Sigmoid colon (tissue), 6 donors: ENCODE measurements at regions not wholly inside any gene's neighbourhood (a gene's known extent, or its start where the extent isn't known, plus 50 kb on each side); places are given as distances from the start of the nearest gene placed in this dataset.

Experiments
- DNase-seq: peaks from one replicate; pipeline ENCODE4 v3.0.0-alpha.2; 2019
- H3K27ac ChIP-seq, 4 donors: fragments of 200-600 bp; sonication (generic); one replicate each; pipeline ENCODE4 v1.5.1; 2016 to 2019; ENCODE audit warnings: mild to moderate bottlenecking in 1 of 4
- H3K27me3 ChIP-seq, 3 donors: fragments of 200-600 bp; sonication (generic); one replicate each; pipeline ENCODE4 v1.5.1; 2019; ENCODE audit warnings: mild to moderate bottlenecking in 1 of 3
- H3K36me3 ChIP-seq, 4 donors: fragments of 200-600 bp; sonication (generic); one replicate each; pipeline ENCODE4 v1.5.1; 2016 to 2019
- H3K4me1 ChIP-seq, 4 donors: fragments of 200-600 bp; sonication (generic); one replicate each; pipeline ENCODE4 v1.5.1; 2017 to 2019
- H3K4me3 ChIP-seq, 4 donors: fragments of 200-600 bp; sonication (generic); one replicate each; pipeline ENCODE4 v1.5.1; 2017 to 2019; ENCODE audit warnings: mild to moderate bottlenecking in 2 of 4, moderate library complexity in 1 of 4
- H3K9me3 ChIP-seq, 4 donors: fragments of 200-600 bp in 3 of 4; sonication (generic) in 3 of 4; one replicate each; pipeline versions ENCODE4 v1.5.1 to v1.6.1; 2013 to 2019
- CTCF ChIP-seq, 4 experiments: fragments of 450-650 bp in 3 of 4; fragments of 200-600 bp in 1 of 4; IDR thresholded peaks; one replicate each; pipeline ENCODE4 v1.5.1; 2016 to 2019; ENCODE audit warnings: antibody characterized with exemption in 4 of 4, mild to moderate bottlenecking in 3 of 4, moderate library complexity in 2 of 4
- EP300 ChIP-seq, 4 donors: sonication (generic); formaldehyde crosslinking; IDR thresholded peaks; one replicate each; pipeline ENCODE4 v1.6.1; 2017; ENCODE audit warnings: antibody characterized with exemption in 4 of 4
- POLR2A ChIP-seq, 2 donors: fragments of 450-650 bp; IDR thresholded peaks; one replicate each; pipeline ENCODE4 v1.6.1; 2016; ENCODE audit warnings: antibody characterized with exemption in 2 of 2, mild to moderate bottlenecking in 2 of 2, moderate library complexity in 2 of 2
- POLR2AphosphoS5 ChIP-seq, 4 donors: sonication (generic); formaldehyde crosslinking; IDR thresholded peaks; one replicate each; pipeline ENCODE4 v1.6.1; 2017; ENCODE audit warnings: antibody characterized with exemption in 4 of 4
- WGBS, 2 donors: extraction: QIAGEN DNeasy Blood & Tissue Kit; methylation state at CpG; one replicate each; pipeline ENCODE4 v1.1.7; 2013; 5-methylcytosine and 5-hydroxymethylcytosine counted together
- intact Hi-C: fragments of 100-400 bp; cut with DNase I; formaldehyde crosslinking; loops from one replicate; pipeline ENCODE4 v1.15.1; 2023
- donor health status: healthy with polysubstance abuse.
- donor health status: healthy.

DNA sequence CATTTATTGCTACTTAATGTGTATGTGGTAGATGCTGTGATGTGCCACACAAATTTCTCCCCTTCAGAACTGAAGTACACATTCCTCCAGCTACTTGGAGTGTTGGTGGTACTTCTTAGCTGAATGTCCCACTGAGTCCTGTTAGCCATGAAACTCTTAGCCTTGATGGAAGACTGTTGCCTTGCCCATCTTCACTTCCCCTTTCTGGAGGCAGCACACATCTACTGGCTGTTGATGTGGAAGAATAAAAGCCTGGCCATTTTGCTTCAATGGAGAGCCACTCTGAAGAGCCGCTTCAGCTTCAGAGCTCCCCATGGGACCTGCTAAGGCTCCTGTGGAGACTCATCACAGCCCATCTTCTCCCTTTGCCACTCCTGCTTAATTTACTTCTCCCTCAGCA lies 157.7 kb upstream of the PITX2 start:
- no peak for TF ChIP-seq CTCF (IDR thresholded peaks at IDR 0.05)
- TF ChIP-seq EP300 (IDR thresholded peaks at IDR 0.05), result no peak
- TF ChIP-seq POLR2AphosphoS5 (IDR thresholded peaks at IDR 0.05), result no peak
- TF ChIP-seq POLR2A (IDR thresholded peaks at IDR 0.05), result no peak
- no peaks in the 10 kb centered on the region for H3K27me3 ChIP-seq
- no peaks in the 10 kb centered on the region for H3K36me3 ChIP-seq
- DNase-seq, result no peak
- no peak overlapping the region for H3K4me3 ChIP-seq
- intact Hi-C loops, result no loop called here
- H3K27ac ChIP-seq, result no peak overlapping the region
- WGBS, 2 donors, result 93 to 98% methylated on average over 1 of the region's 1 CpG
- no peaks in the 10 kb centered on the region for H3K9me3 ChIP-seq
- no peaks in the 10 kb centered on the region for H3K4me1 ChIP-seq

- no peak for DNase-seq
- Histone ChIP-seq H3K4me1 (no peaks in the 10 kb centered on the region), H3K9me3 (no peaks in the 10 kb centered on the region), H3K4me3 (no peak overlapping the region), H3K36me3 (no peaks in the 10 kb centered on the region), H3K27me3 (no peaks in the 10 kb centered on the region), H3K27ac (no peak overlapping the region)
- 68 to 85% methylated on average over 4 of the region's 4 CpGs for WGBS, 2 donors
- no peak for TF ChIP-seq POLR2A (IDR thresholded peaks at IDR 0.05)
- TF ChIP-seq POLR2AphosphoS5 (IDR thresholded peaks at IDR 0.05), result no peak
- intact Hi-C loops, result no loop called here
Measured at GRCh38 chr4:110781944-110782343, 159.1 kb upstream of the PITX2 start.

GRCh38 chr4:110787109-110787508 lies 164.2 kb upstream of the PITX2 start:
- Histone ChIP-seq H3K27me3 (no peaks in the 10 kb centered on the region), H3K4me1 (no peaks in the 10 kb centered on the region), H3K36me3 (no peaks in the 10 kb centered on the region), H3K4me3 (no peak overlapping the region), H3K27ac (no peak overlapping the region), H3K9me3 (no peaks in the 10 kb centered on the region)
- intact Hi-C loops, result no loop called here
- 89 to 95% methylated on average over 4 of the region's 4 CpGs for WGBS, 2 donors
- TF ChIP-seq POLR2AphosphoS5 (IDR thresholded peaks at IDR 0.05), result no peak
- no peak for TF ChIP-seq EP300 (IDR thresholded peaks at IDR 0.05)
- no peak for TF ChIP-seq CTCF (IDR thresholded peaks at IDR 0.05)
- TF ChIP-seq POLR2A (IDR thresholded peaks at IDR 0.05), result no peak
- DNase-seq, result no peak

DNA sequence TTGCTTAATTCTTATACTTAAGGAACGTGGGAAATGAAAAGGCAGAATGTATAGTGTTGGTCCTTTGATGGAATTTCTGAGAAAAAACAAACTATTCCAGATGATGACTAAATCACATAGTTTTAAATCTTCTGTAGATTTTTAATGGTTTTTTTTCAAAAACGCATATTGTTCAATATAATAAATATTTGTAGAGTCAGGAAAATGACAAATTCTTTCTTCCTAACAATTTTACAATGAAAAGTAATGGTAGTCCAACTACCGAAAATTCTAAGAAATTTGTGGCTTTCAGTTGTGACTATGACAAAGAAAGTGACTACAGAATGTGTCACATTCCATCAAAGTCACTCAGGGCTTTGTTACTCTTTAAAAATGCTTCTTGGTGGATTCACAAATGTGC lies 164.8 kb upstream of the PITX2 start:
- DNase-seq, result no peak
- intact Hi-C loops, result no loop called here

GRCh38 chr4:110788302-110788701 lies 165.4 kb upstream of the PITX2 start:
- H3K27ac ChIP-seq, result no peak overlapping the region
- TF ChIP-seq POLR2A (IDR thresholded peaks at IDR 0.05) (no peak), CTCF (IDR thresholded peaks at IDR 0.05) (no peak), EP300 (IDR thresholded peaks at IDR 0.05) (no peak), POLR2AphosphoS5 (IDR thresholded peaks at IDR 0.05) (no peak)
- H3K4me3 ChIP-seq, result no peak overlapping the region
- WGBS, 2 donors, result 66 to 76% methylated on average over 3 of the region's 3 CpGs
- no peak for DNase-seq
- no peaks in the 10 kb centered on the region for H3K9me3 ChIP-seq
- H3K36me3 ChIP-seq, result no peaks in the 10 kb centered on the region
- H3K4me1 ChIP-seq, result peaks cover 0 to 11% (median 2%) of the 10 kb centered on the region in 4 donors
- intact Hi-C loops, result no loop called here
- no peaks in the 10 kb centered on the region for H3K27me3 ChIP-seq

More for the DNA sequence above, 164.8 kb upstream of the PITX2 start:
- no peak overlapping the region for H3K27ac ChIP-seq
- H3K4me1 ChIP-seq, result peaks cover 0 to 5% (median 0%) of the 10 kb centered on the region in 4 donors
- H3K9me3 ChIP-seq, result no peaks in the 10 kb centered on the region
- no peak overlapping the region for H3K4me3 ChIP-seq
- 81 to 85% methylated on average over 3 of the region's 3 CpGs for WGBS, 2 donors
- H3K36me3 ChIP-seq, result no peaks in the 10 kb centered on the region
- TF ChIP-seq EP300 (IDR thresholded peaks at IDR 0.05) (no peak), POLR2AphosphoS5 (IDR thresholded peaks at IDR 0.05) (no peak), CTCF (IDR thresholded peaks at IDR 0.05) (no peak), POLR2A (IDR thresholded peaks at IDR 0.05) (no peak)
- H3K27me3 ChIP-seq, result no peaks in the 10 kb centered on the region
